ENCODE measurements at regions not wholly inside any gene's neighbourhood (a gene's known extent, or its start where the extent isn't known, plus 50 kb on each side); places are given as distances from the start of the nearest gene placed in this dataset.

DNA sequence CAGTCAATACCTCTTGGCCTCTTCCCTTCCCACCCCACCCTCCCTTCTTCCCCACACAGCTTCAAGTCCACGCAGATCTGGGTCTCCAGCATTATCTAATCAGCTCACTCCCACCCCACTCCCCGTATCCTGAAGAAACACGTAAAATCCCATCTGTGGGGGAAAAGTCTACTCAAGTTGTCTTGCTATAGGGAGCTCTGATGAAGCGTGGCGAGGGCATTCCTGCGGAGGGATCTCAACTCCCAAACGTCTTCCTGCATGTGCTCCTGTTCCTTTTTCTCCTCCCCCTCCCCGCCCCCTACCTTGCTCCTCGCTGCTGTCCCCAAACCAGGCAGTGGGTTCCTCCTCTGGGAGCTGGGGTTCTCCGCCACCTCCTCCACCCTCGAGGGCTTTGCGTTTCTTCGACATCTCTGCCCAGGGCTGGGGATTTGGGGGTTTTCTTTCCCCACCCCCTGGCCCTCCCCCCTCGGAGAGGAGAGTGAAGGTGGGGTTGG, 181.8 kb downstream of the TBXT start:
- DNase-seq: peak; percentile 13

- DNase-seq: no peak
These were observed 182.3 kb downstream of the TBXT start for GRCh38 chr6:165985281-165985805.

GRCh38 chr6:165984729-165985275, 182.8 kb downstream of the TBXT start:
- DNase-seq: no peak

DNA sequence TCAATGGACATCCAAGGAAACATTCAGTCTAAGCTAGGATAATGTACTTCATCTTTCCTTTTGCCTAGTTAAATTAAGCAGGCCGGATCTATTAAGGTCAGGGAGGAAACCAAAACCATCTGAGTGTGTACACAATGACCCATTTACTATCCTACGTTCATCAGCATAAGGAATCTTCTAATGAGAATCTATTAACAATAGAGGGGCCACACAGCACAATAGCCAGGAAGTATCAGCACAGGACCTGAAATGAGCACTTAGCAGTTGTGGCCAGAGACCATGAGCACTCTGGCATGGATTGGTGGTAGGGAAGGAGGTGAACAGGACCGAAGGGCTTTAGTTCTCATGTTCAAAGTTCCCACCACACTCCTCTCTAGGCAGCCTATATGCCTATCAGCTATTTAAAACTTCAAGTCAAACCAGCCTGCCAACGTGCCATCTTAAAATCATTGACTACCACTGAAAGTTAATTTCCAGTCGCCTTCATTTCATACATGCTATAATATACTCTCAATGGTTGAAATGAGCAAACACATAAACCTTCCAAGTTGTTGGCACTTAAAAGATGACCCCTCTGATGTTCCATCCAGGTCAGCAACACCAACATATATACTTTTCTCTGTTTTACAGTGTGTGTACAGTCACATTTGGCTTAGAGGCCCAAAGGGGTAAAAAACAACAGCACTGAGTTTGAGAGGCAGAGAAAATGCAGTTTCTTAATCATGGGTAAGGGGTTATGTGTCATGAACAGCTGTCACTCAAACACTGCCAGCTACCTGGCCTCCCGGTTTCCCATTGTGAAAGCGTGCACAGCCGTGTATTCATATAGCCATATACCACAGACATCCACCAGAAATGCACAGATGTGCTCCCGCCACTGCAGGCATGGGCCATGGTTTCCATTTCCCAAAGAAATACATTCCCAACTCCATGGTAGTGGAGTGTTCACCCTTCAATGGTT, 184.3 kb downstream of the TBXT start:
- no peak for DNase-seq

GRCh38 chr6:165978476-165978875, 189.2 kb downstream of the TBXT start:
- no peak for DNase-seq

DNA sequence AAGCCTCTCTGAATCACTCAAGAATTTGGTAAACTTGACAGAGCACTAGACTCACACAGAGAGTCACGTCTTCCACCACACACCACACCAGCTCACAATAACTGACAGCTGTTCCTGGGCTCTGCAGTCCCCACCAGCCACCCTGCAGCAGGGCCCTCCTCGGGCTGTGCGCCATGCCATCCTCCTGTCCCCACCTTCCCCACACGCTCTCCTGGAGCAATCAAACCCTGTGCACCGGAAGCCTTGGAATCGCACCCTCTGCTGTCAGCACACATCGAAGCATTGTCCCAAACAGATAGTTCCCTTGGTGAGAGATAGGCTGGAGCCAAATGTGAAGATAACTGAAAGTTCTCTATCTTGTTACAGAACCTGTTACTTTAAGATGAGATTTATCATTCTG, 191.0 kb downstream of the TBXT start:
- no peak for DNase-seq

GRCh38 chr6:165974817-165975216, 192.8 kb downstream of the TBXT start:
- no peak for DNase-seq

- DNase-seq: no peak
These were observed 194.2 kb downstream of the TBXT start for GRCh38 chr6:165973473-165973872.

DNA sequence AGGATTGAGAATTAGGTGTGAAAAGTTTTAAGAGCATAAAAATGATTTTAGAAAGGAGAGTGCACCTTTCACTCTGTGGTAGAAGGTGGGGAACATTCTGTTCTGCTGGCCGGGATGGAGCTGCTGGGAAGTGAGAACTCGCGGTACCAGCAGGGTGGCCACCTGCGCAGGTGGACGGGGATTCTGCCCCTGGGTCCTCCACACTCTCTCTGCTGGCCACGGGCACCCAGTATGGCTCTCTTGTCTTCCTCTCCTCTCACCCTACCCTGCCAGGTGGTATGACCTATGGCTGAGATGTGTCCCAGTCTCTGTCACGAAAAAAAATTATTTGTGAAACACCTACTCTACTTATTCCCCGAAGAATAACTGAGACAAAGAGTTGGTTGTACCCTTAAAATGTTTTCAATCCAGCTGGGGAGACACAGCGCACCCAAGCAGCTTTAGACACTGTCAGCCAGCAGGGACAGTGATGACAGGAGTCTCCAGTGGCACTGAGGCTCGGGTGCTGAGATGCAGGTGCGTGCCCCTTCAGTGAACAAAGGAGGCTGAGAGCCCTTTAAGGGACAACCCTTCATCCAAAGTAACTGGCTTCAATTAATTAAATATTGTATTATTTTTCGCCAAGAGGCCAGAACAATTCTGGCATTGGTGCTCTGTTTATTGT, 195.4 kb downstream of the TBXT start:
- no peak for DNase-seq

GRCh38 chr6:165971202-165971601, 196.4 kb downstream of the TBXT start:
- DNase-seq: no peak

- no peak for DNase-seq
These were observed 197.7 kb downstream of the TBXT start for GRCh38 chr6:165970001-165970400.

DNA sequence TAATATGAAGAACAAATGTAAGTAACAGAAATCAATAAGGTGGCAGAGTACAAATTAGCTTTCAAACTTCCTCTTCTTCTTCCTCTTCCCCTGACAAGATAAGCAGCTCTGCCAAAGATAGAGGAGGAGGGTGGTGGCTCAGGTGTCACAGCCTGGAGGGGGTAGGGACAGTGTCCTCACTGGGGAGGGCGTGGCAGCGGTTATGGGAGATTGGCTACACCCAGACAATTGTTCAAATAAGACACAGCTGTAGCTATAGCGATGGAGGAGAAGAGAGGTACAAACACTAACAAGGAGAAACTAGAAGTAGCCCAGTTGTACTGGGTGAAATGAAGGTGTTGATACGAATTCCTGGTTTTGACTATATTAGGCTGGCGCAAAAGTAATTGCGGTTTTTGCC, 198.5 kb downstream of the TBXT start:
- DNase-seq: no peak

DNA sequence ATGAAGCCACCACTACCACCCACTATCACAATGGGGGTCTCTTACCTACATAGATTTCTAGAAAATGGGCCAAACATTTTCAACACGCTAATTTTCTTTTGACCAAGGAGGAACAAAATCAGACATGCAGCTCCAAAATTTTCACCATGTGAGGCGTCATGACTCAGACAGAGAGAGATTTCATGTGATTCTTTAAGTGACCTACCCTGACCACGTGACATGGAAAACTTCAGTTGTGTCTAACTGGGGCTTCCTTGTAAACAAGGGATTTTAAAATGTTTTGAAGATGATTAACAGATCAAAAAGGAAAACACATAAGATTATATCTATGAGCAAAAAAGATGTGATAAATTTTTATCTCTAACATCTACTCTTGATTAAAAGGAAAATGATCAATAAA, 199.2 kb downstream of the TBXT start:
- DNase-seq: no peak

GRCh38 chr6:165967810-165968407, 199.7 kb downstream of the TBXT start:
- DNase-seq: no peak

DNA sequence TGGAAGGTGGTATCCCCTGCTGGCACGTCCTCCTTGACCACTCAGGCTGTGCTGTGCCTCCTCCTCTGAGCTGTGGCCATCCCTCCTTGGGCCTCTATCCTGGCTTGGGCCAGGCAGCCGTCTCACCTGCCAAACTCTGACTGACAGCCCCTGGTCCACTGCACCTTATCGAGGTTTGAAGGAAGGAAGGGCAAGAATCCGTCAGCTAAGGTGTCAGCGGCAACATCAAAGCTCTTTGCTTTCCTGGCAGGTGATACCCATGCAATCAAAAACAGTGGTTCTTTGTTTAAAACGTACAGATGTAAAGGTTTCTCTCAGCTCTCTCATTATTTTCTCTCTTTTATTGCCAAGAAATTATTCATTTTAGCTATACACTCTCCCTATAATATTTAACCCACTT, 203.9 kb downstream of the TBXT start:
- DNase-seq: no peak

GRCh38 chr6:165962366-165962765, 205.3 kb downstream of the TBXT start:
- DNase-seq: no peak

GRCh38 chr6:165961233-165961632, 206.4 kb downstream of the TBXT start:
- DNase-seq: no peak

- DNase-seq: no peak
These were observed 207.0 kb downstream of the TBXT start for GRCh38 chr6:165960695-165961094.

- DNase-seq: no peak
These were observed 208.0 kb downstream of the TBXT start for GRCh38 chr6:165959627-165960026.

DNA sequence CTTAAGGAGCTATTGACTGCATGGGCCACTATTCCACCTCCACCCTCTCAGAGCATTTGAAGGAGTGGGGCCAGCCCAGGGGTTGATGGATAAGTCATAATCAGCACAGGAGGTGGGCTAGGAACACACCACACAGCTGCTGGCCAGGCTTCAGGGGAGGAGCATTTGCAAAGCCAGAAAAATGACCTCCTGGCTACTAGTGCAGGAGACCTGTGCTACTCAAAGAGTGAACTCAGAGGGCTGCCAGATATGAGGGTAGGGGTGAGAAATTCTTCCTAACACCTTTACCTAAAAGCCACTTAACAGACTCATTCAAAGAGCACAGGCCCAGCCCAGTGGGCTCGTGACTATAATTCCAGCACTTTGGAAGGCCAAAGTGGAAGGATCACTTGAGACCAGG, 210.8 kb downstream of the TBXT start:
- DNase-seq: no peak

DNA sequence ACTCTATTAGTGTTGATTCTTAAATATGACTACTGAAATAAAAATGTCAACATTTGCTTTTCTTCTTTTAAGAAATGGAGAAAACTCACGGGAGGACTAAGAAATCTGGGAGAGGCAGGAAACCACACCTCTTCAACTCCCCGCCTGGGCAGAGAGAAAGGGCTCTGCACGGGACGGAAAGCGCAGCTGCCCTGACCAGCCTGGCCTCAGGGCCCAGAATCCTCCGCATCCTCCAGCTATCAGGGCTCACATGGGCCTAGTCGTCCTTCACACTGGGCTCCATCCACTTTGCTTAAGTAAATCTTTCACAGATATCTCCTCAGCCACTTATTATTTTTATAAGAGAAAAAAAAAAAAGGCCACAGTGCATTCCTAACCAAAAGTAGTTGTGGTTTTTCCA, 215.1 kb downstream of the TBXT start:
- no peak for DNase-seq

- peak; percentile 7 for DNase-seq
These were observed 217.3 kb downstream of the TBXT start for GRCh38 chr6:165950316-165950715.

DNA sequence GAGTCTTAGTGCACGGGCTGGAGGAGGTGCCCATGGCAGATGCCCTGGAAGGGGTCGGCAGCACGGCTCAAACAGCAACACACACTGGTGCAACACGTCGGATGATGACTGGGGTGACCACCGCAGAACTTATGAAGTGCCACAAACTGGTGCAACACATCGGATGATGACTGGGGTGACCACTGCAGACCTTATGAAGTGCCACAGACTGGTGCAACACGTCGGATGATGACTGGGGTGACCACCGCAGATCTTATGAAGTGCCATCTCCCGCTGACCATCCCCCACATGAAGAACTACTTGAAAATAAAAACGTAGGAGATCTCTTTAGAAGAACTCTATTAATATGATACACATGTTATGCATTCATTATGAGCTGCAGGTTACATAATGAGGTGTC, 218.3 kb downstream of the TBXT start:
- DNase-seq: no peak

Measured in occipital lobe (tissue), 1 donor.